SK-N-SH (cell line): ENCODE measurements at regions not wholly inside any gene's neighbourhood (a gene's known extent, or its start where the extent isn't known, plus 50 kb on each side); places are given as distances from the start of the nearest gene placed in this dataset.

Experiments used
- CTCF ChIA-PET: fragments of 300-600, 350-600 bp; formaldehyde crosslinking; extraction: SDS; loops from one replicate; lab custom pipeline; 2021; lab: Yijun Ruan, JAX
- POLR2A ChIA-PET: fragments of 350-600 bp; sonication (Branson Sonifier 250); formaldehyde crosslinking; extraction: SDS; loops from one replicate; lab custom pipeline; 2020; ENCODE audit warnings: antibody characterized with exemption, inconsistent platforms; lab: Yijun Ruan, JAX
- DNase-seq: peaks from one replicate; pipeline ENCODE4 v3.0.0; 2012
- H2AFZ ChIP-seq: fragments of 200-600 bp; sonication (generic); 2 replicates; pipeline ENCODE4 v1.8.1; 2016; ENCODE audit warnings: antibody characterized with exemption, mild to moderate bottlenecking, low read depth
- H3F3A ChIP-seq: fragments of 200-600 bp; sonication (generic); replicated peaks from 2 replicates; pipeline ENCODE3; 2016; ENCODE audit warnings: antibody characterized with exemption, mild to moderate bottlenecking; ENCODE audit not compliant: insufficient read depth
- H3K27ac ChIP-seq, 2 experiments: fragments of 200-500 bp in 1 of 2; fragments of 200-600 bp in 1 of 2; sonication (Bioruptor generic) in 1 of 2; sonication (generic), shearing (Covaris generic) in 1 of 2; 2 replicates each; pipeline versions ENCODE4 v1.5.1 to v1.6.1; 2014 to 2016; ENCODE audit warnings: low read depth in 2 of 2, inconsistent platforms in 1 of 2, low read length in 1 of 2, mild to moderate bottlenecking in 1 of 2, mixed read lengths in 1 of 2
- H3K27me3 ChIP-seq: fragments of 200-600 bp; sonication (generic), shearing (Covaris generic); 2 replicates; pipeline ENCODE4 v1.6.1; 2016; ENCODE audit warnings: mixed run types; ENCODE audit not compliant: insufficient read depth
- H3K36me3 ChIP-seq, 2 experiments: fragments of 200-500 bp in 1 of 2; fragments of 200-600 bp in 1 of 2; sonication (Bioruptor generic) in 1 of 2; sonication (generic) in 1 of 2; replicated peaks in 1 of 2; 2 replicates each; pipeline versions ENCODE3 to v1.5.1; 2014 to 2016; ENCODE audit warnings: low read length in 1 of 2, mild to moderate bottlenecking in 1 of 2; ENCODE audit not compliant: insufficient read depth in 2 of 2, control insufficient read depth in 1 of 2
- H3K4me1 ChIP-seq, 2 experiments: fragments of 200-500 bp in 1 of 2; fragments of 200-600 bp in 1 of 2; sonication (Bioruptor generic) in 1 of 2; sonication (generic), shearing (Covaris generic) in 1 of 2; 2 replicates each; pipeline versions ENCODE4 v1.5.1 to v1.6.1; 2014 to 2016; ENCODE audit warnings: low read depth in 1 of 2, low read length in 1 of 2, mixed run types in 1 of 2; ENCODE audit not compliant: insufficient read depth in 2 of 2, control insufficient read depth in 1 of 2
- H3K4me2 ChIP-seq: fragments of 200-600 bp; sonication (generic), shearing (Covaris generic); 2 replicates; pipeline ENCODE4 v1.6.1; 2017; ENCODE audit warnings: mixed run types
- H3K4me3 ChIP-seq, 2 experiments: fragments of 200-500 bp in 1 of 2; fragments of 200-600 bp in 1 of 2; sonication (Bioruptor generic) in 1 of 2; sonication (generic), shearing (Covaris generic) in 1 of 2; 2 replicates each; pipeline versions ENCODE4 v1.5.1 to v1.8.1; 2014 to 2016; ENCODE audit warnings: low read depth in 2 of 2, inconsistent platforms in 1 of 2, low read length in 1 of 2, mild to moderate bottlenecking in 1 of 2, mixed read lengths in 1 of 2, moderate library complexity in 1 of 2
- H3K79me2 ChIP-seq: fragments of 200-600 bp; sonication (generic); 2 replicates; pipeline ENCODE4 v1.8.1; 2017; ENCODE audit warnings: mild to moderate bottlenecking; ENCODE audit not compliant: insufficient read depth
- H3K9ac ChIP-seq: fragments of 200-600 bp; sonication (generic); 2 replicates; pipeline ENCODE4 v1.6.1; 2017; ENCODE audit warnings: mixed run types
- H3K9me2 ChIP-seq: fragments of 200-600 bp; sonication (generic); 2 replicates; pipeline ENCODE4 v1.6.1; 2017; ENCODE audit warnings: mixed run types
- H3K9me3 ChIP-seq: fragments of 200-600 bp; sonication (generic); 2 replicates; pipeline ENCODE4 v1.6.1; 2017; ENCODE audit warnings: mixed run types, mild to moderate bottlenecking, moderate library complexity
- H4K20me1 ChIP-seq: fragments of 200-600 bp; sonication (generic); 2 replicates; pipeline ENCODE4 v1.6.1; 2017; ENCODE audit warnings: mild to moderate bottlenecking, mixed run types; ENCODE audit not compliant: insufficient read depth
- CHD2 ChIP-seq: fragments of 150-350 bp; IDR thresholded peaks from 2 replicates; pipeline ENCODE4 v1.6.1; 2018; ENCODE audit warnings: low read length; ENCODE audit not compliant: partially characterized antibody
- EZH2phosphoT487 ChIP-seq: fragments of 200-600 bp; sonication (generic); IDR thresholded peaks from 2 replicates; pipeline ENCODE4 v1.6.1; 2017; ENCODE audit warnings: low read depth, mixed run types, mild to moderate bottlenecking, antibody characterized with exemption, moderate library complexity, borderline replicate concordance
- FOSL2 ChIP-seq: IDR thresholded peaks from 2 replicates; pipeline ENCODE4 v1.4.0; 2012; ENCODE audit warnings: low read depth, mild to moderate bottlenecking, moderate library complexity, borderline replicate concordance
- FOXJ3 ChIP-seq: sonication (generic); formaldehyde crosslinking; IDR thresholded peaks from 2 replicates; pipeline ENCODE4 v1.5.1; 2020; ENCODE audit warnings: mild to moderate bottlenecking, missing genetic modification reagents
- GABPA ChIP-seq: IDR thresholded peaks from 2 replicates; pipeline ENCODE4 v1.4.0; 2012; ENCODE audit warnings: low read depth, mild to moderate bottlenecking
- IRF3 ChIP-seq: fragments of 150-350 bp; IDR thresholded peaks from 2 replicates; pipeline ENCODE4 v1.6.1; 2016; ENCODE audit warnings: mild to moderate bottlenecking, low read depth, low read length
- MXI1 ChIP-seq: IDR thresholded peaks from 2 replicates; pipeline ENCODE4 v1.6.1; 2012; ENCODE audit warnings: mild to moderate bottlenecking, low read depth, low read length, improper control_type of control experiment
- NFIC ChIP-seq: IDR thresholded peaks from 2 replicates; pipeline ENCODE4 v1.4.0; 2012; ENCODE audit warnings: borderline replicate concordance
- POLR2AphosphoS5 ChIP-seq: IDR thresholded peaks from 2 replicates; pipeline ENCODE4 v1.6.1; 2012; ENCODE audit warnings: low read depth, low read length
- RFX5 ChIP-seq: IDR thresholded peaks from 2 replicates; pipeline ENCODE4 v1.6.1; 2012; ENCODE audit warnings: mild to moderate bottlenecking, improper control_type of control experiment, low read length
- RXRA ChIP-seq: IDR thresholded peaks from 2 replicates; pipeline ENCODE4 v1.4.0; 2012; ENCODE audit warnings: low read depth, mild to moderate bottlenecking, borderline replicate concordance
- SIN3A ChIP-seq: IDR thresholded peaks from 2 replicates; pipeline ENCODE4 v1.6.1; 2012; ENCODE audit warnings: low read depth, mild to moderate bottlenecking, low read length, moderate library complexity, borderline replicate concordance
- USF2 ChIP-seq: fragments of 150-350 bp; IDR thresholded peaks from 2 replicates; pipeline ENCODE4 v1.6.1; 2017; ENCODE audit warnings: antibody characterized with exemption, low read length, low read depth, borderline replicate concordance
- YY1 ChIP-seq: IDR thresholded peaks from 2 replicates; pipeline ENCODE4 v1.4.0; 2012; ENCODE audit warnings: low read depth, mild to moderate bottlenecking
- WGBS: methylation state at CpG from one replicate; pipeline ENCODE4 v1.1.6; 2017; ENCODE audit warnings: low lambda C conversion rate; 5-methylcytosine and 5-hydroxymethylcytosine counted together

GRCh38 chr5:116885825-116886224 lies 311.2 kb upstream of the SEMA6A start:
- no peaks in the 10 kb centered on the region for H3K9me2 ChIP-seq
- H3K4me1 ChIP-seq: no peaks in the 10 kb centered on the region
- H3K4me2 ChIP-seq: no peak overlapping the region
- H2AFZ ChIP-seq: no peak overlapping the region
- no peaks in the 10 kb centered on the region for H3F3A ChIP-seq
- ChIA-PET CTCF (interaction anchor here (1.3 kb wide), 1 partner anchor 14 kb away, joined by 4 read pairs; no protein-coding TSS in a partner anchor), POLR2A (no interaction called here)
- H3K27ac ChIP-seq: no peak overlapping the region
- no peak overlapping the region for H3K9ac ChIP-seq
- DNase-seq: no peak
- no peak overlapping the region for H3K4me3 ChIP-seq
- H3K36me3 ChIP-seq: no peaks in the 10 kb centered on the region
- H3K9me3 ChIP-seq: no peaks in the 10 kb centered on the region
- no peaks in the 10 kb centered on the region for H4K20me1 ChIP-seq
- no peaks in the 10 kb centered on the region for H3K79me2 ChIP-seq
- H3K27me3 ChIP-seq: no peaks in the 10 kb centered on the region
- no peak for TF ChIP-seq CHD2
- TF ChIP-seq MXI1: no peak
- no peak for TF ChIP-seq NFIC

GRCh38 chr5:116883875-116884274 lies 309.3 kb upstream of the SEMA6A start:
- H3K9me3 ChIP-seq: no peaks in the 10 kb centered on the region
- no peak overlapping the region for H3K9ac ChIP-seq
- no peaks in the 10 kb centered on the region for H3K79me2 ChIP-seq
- H3K27me3 ChIP-seq: no peaks in the 10 kb centered on the region
- H3K9me2 ChIP-seq: no peaks in the 10 kb centered on the region
- POLR2A ChIA-PET: no interaction called here
- 44% methylated on average over 2 of the region's 2 CpGs for WGBS
- H4K20me1 ChIP-seq: no peaks in the 10 kb centered on the region
- DNase-seq: no peak
- CTCF ChIA-PET: interaction anchor here (1.0 kb wide), 1 partner anchor 11 kb away, joined by 3 read pairs; no protein-coding TSS in a partner anchor
- H3K4me1 ChIP-seq: no peaks in the 10 kb centered on the region
- no peaks in the 10 kb centered on the region for H3K36me3 ChIP-seq
- no peak overlapping the region for H3K27ac ChIP-seq
- no peak overlapping the region for H3K4me2 ChIP-seq
- no peaks in the 10 kb centered on the region for H3F3A ChIP-seq
- H2AFZ ChIP-seq: no peak overlapping the region
- no peak overlapping the region for H3K4me3 ChIP-seq
- TF ChIP-seq FOXJ3 (CRISPR knock-in tag) (no peak), IRF3 (no peak), POLR2AphosphoS5 (no peak), GABPA (no peak), FOSL2 (no peak), YY1 (no peak), SIN3A (no peak), USF2 (no peak), RXRA (no peak), EZH2phosphoT487 (no peak), CHD2 (no peak), RFX5 (no peak), NFIC (no peak)
